NCI-H2107 treated with DMSO at 0.1 percent for 48 hours (cell line): ENCODE measurements at regions not wholly inside any gene's neighbourhood (a gene's known extent, or its start where the extent isn't known, plus 50 kb on each side); places are given as distances from the start of the nearest gene placed in this dataset.

Experiments
- DNase-seq: peaks from one replicate; lab custom pipeline; 2025; ENCODE audit not compliant: unreplicated experiment; lab: John Stamatoyannopoulos, UW

GRCh38 chr2:19238440-19239060 is 119.9 kb downstream of the OSR1 start:
- no peak for DNase-seq

- DNase-seq: no peak
Observed at GRCh38 chr2:19235308-19235707, 123.1 kb downstream of the OSR1 start.

GRCh38 chr2:19232312-19232711 is 126.1 kb downstream of the OSR1 start:
- DNase-seq: no peak

DNA sequence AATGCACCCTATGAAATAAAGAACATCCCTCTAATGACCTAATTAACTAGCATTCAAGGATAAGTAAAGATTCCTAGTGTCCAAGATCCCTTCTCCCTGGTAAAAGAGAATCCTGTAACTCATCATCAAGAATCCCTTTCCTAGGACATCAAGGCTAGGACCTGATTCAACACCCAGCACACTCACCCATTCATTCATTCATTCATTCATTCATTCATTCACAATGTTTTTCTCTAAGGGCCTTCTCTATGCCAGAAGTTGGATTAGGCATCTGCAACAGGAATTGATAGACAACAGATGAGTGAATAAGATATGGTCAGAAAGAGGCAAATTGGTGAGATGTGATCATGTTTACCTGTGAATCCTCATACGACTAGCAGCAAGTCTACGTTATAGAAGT is 126.8 kb downstream of the OSR1 start:
- no peak for DNase-seq

DNA sequence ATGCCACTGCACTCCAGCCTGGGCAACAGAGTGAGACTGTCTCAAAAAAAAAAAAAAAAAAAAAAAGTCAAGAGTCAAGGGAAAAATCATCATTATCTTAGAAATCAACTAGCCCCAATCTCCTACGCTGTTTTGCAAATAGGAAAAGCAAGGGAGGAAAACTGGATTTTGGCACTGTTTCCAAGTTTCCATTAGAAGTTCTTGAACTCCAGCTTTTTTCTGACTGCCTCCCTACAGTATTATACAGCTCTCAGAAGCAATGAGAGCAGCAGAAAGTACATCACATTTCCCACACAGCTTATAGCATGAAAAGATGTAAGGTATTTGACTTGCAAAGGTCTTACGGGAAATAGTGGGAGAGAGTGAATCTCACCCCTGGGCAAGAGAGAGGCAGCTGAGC is 127.8 kb downstream of the OSR1 start:
- DNase-seq: no peak

GRCh38 chr2:19228715-19229114 is 129.7 kb downstream of the OSR1 start:
- DNase-seq: no peak

- DNase-seq: no peak
Observed at GRCh38 chr2:19228181-19228593, 130.2 kb downstream of the OSR1 start.

- DNase-seq: no peak
Observed at GRCh38 chr2:19226871-19227270, 131.6 kb downstream of the OSR1 start.

GRCh38 chr2:19226386-19226785 is 132.0 kb downstream of the OSR1 start:
- DNase-seq: no peak

DNA sequence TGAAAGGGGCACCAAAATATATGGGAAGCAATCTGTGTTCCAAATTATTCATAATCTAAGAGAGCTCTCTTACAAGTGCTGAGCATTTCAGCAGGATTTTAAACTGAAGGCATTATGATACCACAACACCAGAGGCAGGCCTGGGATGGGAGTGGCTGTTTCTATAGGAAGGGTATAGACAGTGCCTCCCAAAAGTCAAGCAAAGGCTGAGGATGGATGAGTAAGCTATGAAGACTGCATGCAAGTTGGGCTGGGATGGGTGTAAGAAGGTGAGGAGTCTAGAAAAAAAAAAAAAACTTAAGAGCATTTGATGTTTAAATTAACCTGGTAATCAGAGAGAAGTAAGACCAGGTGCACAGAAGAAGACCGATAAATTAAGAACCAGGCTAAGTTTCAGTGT is 132.5 kb downstream of the OSR1 start:
- DNase-seq: no peak

DNA sequence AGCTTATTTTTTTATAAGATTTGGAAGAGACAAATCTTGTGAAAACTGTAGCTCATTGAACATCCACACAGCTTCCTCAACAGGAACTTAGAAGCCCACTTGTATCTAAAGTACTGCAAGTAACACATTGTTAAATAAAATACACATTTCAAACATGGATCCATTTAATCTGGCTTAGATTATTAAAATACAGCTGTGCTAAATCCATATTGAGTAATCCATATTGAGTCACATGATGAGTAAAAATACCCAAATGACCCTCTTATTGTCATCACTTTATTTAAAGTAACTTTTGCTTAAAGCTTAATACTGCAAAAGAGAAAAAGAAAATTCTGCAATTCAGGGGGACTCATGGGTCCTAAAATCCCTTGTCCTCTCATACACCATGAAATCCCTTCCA is 133.3 kb downstream of the OSR1 start:
- no peak for DNase-seq

- DNase-seq: no peak
Observed at GRCh38 chr2:19224486-19224885, 133.9 kb downstream of the OSR1 start.

- no peak for DNase-seq
Observed at GRCh38 chr2:19224011-19224410, 134.4 kb downstream of the OSR1 start.

DNA sequence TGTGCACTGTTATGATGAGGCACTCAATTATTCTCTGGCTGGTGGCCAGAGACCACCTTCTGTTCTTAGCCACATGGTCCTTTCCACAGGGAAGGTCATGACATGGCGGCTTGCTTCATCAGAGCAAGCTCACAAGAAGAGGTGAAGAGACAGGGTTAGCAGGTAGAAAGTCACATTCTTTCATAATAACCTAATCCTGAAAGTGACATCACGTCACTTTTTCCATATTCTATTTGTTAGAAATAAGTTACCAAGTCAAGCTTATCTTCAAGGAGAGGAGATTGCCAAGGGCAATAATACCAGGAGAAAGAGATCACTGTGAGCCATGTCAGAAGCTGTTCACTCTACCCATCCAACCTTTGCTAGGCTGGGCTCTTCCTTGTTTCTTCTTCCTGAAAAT is 139.4 kb downstream of the OSR1 start:
- no peak for DNase-seq

DNA sequence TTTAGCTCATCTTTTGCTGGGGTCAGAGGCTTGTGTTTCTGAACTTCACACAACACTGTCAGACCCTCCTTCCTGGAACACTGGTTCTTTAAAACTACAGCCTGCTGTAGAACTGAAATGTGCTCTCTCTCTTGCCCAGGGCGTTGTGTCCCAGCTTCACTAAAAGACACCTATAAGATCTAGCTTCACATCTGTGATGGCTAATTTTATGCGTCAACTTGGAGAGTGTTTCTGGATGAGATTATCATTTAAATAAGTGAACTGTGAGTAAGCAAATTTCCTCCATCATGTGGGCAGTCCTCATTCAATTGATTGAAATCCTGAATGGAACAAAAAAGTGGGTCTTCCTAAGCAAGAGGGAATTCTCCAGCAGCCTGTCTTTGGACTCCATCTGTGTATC is 140.3 kb downstream of the OSR1 start:
- no peak for DNase-seq

DNA sequence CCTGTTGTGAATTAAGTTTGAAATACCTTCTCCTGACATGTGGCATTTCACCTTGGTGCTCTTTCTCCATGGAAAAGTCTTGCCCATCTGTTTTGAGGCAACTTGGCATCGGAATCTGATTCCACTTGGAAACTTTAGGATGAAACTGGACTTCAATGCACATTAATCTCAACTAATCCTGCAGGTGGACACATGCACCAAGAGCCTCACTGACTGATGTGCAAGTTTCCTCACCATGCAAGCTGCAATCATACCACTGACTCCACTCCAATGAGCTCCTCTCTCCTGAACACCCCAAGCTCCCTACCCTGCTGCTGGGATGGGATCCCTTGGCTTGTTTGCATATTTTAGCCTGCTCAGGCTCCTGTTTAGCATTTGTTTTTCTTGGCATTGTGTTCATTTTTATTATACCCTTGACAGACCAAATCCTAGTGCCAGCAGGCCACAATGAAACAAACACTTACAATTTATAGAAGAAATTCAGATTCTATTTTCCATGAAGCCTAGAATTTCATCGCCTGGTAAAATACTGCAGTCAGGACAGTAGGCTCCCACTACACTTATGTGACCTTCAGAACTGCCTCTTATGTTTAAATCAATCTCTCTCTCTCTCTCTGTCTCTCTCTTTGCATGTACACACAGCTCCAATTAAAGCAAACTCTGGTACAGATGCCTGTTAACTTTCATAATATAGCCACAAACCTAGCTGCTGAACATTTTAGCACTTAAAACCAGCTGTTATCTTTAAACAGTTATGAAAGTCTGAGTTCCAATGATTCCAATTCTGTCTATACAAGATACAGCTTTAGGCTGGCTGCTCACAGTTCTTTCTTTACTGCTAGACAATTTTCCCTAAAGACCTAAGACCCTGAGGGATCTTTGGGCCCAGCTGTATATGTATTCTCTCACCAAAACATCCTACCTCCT is 141.5 kb downstream of the OSR1 start:
- DNase-seq: no peak

DNA sequence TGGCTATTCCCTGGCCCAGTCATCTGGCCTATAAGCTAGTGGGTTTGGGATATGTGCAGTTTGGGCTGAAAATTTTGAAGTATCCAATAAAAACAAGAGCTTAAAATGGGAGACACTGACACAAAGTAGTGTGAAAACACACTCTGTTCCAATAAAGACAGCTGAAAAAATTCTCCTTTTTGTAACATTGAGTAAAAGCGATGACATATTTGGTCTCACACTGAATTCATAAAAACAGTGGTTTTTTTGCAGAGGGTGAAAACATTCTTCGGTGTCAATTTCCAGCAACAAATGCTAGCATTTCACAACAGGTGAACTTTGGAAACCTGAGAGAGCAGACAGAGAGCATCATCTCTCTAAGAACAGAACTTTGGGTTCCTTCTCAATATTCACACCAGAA is 142.2 kb downstream of the OSR1 start:
- no peak for DNase-seq

GRCh38 chr2:19214682-19215391 is 143.6 kb downstream of the OSR1 start:
- no peak for DNase-seq

- no peak for DNase-seq
Observed at GRCh38 chr2:19209575-19210341, 148.7 kb downstream of the OSR1 start.

GRCh38 chr2:19208479-19209199 is 149.8 kb downstream of the OSR1 start:
- DNase-seq: no peak

GRCh38 chr2:19207452-19207851 is 151.0 kb downstream of the OSR1 start:
- no peak for DNase-seq
